Gastrocnemius medialis (tissue), 4 donors: ENCODE measurements at regions not wholly inside any gene's neighbourhood (a gene's known extent, or its start where the extent isn't known, plus 50 kb on each side); places are given as distances from the start of the nearest gene placed in this dataset.

ENCODE experiments used
- POLR2A ChIP-seq, 2 donors: fragments of 450-650 bp; IDR thresholded peaks; one replicate each; pipeline ENCODE4 v1.6.1; 2017; ENCODE audit warnings: antibody characterized with exemption in 2 of 2, mild to moderate bottlenecking in 2 of 2, moderate library complexity in 2 of 2
- TF ChIP-seq, protein P1 (sequence below), 5 experiments: fragments of 450-650 bp in 3 of 5; fragments of 200-600 bp in 2 of 5; sonication (generic) in 2 of 5; IDR thresholded peaks in 4 of 5; conservative IDR thresholded peaks in 1 of 5; 1 replicate in 4 of 5; 2 replicates in 1 of 5; pipeline ENCODE4 v1.5.1; 2016 to 2019; ENCODE audit warnings: antibody characterized with exemption in 5 of 5, mild to moderate bottlenecking in 3 of 5, moderate library complexity in 3 of 5

DNA sequence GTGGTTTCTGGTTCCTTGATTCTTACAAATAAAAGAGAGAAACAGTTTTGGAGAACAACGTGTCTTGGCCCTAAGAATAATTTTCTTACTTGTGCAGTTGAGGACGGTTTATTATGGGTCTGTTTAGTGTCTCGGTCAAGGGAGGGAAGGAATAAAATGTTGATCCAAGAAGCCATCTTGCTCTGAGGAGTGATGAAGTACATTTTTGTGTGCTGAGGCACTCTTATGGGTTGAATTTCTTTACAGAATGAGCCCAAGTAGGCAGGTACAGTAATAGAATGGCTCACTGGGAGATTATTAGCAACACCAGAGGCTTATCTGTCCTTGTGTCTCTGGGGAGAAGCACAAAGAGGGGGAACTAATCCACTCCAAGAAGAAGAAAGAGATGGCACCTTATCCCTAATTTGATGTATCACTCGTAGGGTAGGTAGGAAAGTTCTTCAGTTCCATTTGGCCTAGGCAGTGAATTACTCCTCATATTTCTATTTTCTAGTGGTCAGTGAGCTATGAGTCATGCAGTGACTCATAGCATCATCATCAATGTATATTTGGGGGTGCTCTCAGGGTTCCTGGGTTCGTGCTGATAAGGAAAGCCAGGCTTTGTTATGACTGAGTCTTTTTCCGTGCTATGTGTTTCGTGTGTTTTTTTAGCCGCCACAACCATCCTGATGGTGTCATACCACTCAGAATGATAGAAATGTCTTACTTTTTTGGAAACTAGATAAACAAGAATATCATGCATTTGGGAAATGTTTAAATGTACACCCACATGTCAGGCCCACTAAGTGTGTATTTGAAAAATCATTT, 250.1 kb upstream of the CTAGE1 start:
- TF ChIP-seq, protein P1, sequence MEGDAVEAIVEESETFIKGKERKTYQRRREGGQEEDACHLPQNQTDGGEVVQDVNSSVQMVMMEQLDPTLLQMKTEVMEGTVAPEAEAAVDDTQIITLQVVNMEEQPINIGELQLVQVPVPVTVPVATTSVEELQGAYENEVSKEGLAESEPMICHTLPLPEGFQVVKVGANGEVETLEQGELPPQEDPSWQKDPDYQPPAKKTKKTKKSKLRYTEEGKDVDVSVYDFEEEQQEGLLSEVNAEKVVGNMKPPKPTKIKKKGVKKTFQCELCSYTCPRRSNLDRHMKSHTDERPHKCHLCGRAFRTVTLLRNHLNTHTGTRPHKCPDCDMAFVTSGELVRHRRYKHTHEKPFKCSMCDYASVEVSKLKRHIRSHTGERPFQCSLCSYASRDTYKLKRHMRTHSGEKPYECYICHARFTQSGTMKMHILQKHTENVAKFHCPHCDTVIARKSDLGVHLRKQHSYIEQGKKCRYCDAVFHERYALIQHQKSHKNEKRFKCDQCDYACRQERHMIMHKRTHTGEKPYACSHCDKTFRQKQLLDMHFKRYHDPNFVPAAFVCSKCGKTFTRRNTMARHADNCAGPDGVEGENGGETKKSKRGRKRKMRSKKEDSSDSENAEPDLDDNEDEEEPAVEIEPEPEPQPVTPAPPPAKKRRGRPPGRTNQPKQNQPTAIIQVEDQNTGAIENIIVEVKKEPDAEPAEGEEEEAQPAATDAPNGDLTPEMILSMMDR (IDR thresholded peaks at IDR 0.05 in 4 of 5, conservative IDR thresholded peaks at IDR 0.05 in 1 of 5), result no peak
- no peak for TF ChIP-seq POLR2A (IDR thresholded peaks at IDR 0.05)
